ENCODE measurements at regions not wholly inside any gene's neighbourhood (a gene's known extent, or its start where the extent isn't known, plus 50 kb on each side); places are given as distances from the start of the nearest gene placed in this dataset.

- H3K4me1 ChIP-seq (ENCODE audit: control insufficient read depth, insufficient read depth, low read length): no peaks in the 10 kb centered on the region
- in situ Hi-C loops (cut with MboI) (no loop called here), intact Hi-C loops (cut with micrococcal nuclease; ENCODE audit: unreplicated experiment) (no loop called here)
- no peaks in the 10 kb centered on the region for H3K27me3 ChIP-seq (replicated peaks in 1 of 2; ENCODE audit: control insufficient read depth in 2 of 2, insufficient read depth in 2 of 2, low read length in 1 of 2)
- H3K36me3 ChIP-seq (ENCODE audit: control insufficient read depth in 2 of 2, insufficient read depth in 2 of 2, low read length in 1 of 2): no peaks in the 10 kb centered on the region
- RAD21 ChIA-PET (ENCODE audit: unreplicated experiment): no interaction called here
- no peak overlapping the region for H2AFZ ChIP-seq (ENCODE audit: control insufficient read depth, low read depth, low read length)
- WGBS (ENCODE audit: insufficient coverage, insufficient replicate concordance, low lambda C conversion rate, missing lambda C conversion rate): 92% methylated on average over 1 of the region's 1 CpG
- H3K27ac ChIP-seq (ENCODE audit: control insufficient read depth, insufficient read depth): no peak overlapping the region
- H3K9ac ChIP-seq (ENCODE audit: control insufficient read depth, insufficient read depth, low read length): no peak overlapping the region
- SMC1A ChIA-PET (ENCODE audit: uncharacterized antibody, unreplicated experiment): interaction anchor here (0.5 to 2.2 kb wide), 2 partner anchors 11 to 22 kb away, joined by 3 to 7 read pairs; no protein-coding TSS in a partner anchor
- no peaks in the 10 kb centered on the region; the same call in 2 of the 3 replicates for H3K9me3 ChIP-seq (replicated peaks; ENCODE audit: control insufficient read depth, insufficient read depth, low read length)
- H3K4me2 ChIP-seq (ENCODE audit: control insufficient read depth, insufficient read depth): no peak overlapping the region
- H3K4me3 ChIP-seq: no peak overlapping the region
- FAIRE-seq (no peak), DNase-seq (ENCODE audit: low read depth, low spot score) (no peak), ATAC-seq (no peak)
- CTCF ChIA-PET: interaction anchor here (0.7 to 1.3 kb wide), 2 partner anchors 22 to 215 kb away, joined by 3 read pairs; no protein-coding TSS in a partner anchor
- POLR2A ChIA-PET: no interaction called here
- H3K79me2 ChIP-seq (ENCODE audit: control insufficient read depth, insufficient read depth, low read length): no peaks in the 10 kb centered on the region
- BruUV-seq (replicated peaks): no TSS peak
- no peaks in the 10 kb centered on the region for H4K20me1 ChIP-seq (ENCODE audit: control insufficient read depth, insufficient read depth)
- no peak for TF ChIP-seq HDAC2 (IDR thresholded peaks at IDR 0.05)
- no peak for TF ChIP-seq CREM (IDR thresholded peaks at IDR 0.05; ENCODE audit: low read depth)
- TF ChIP-seq PBX3 (IDR thresholded peaks at IDR 0.05; ENCODE audit: insufficient replicate concordance, low read depth, low read length): no peak
- TF ChIP-seq SRF (IDR thresholded peaks at IDR 0.05; ENCODE audit: low read depth in 2 of 2, low read length in 2 of 2): no peak
- TF ChIP-seq BRCA1 (IDR thresholded peaks at IDR 0.05; ENCODE audit: low read depth, low read length): no peak
- TF ChIP-seq USF2 (IDR thresholded peaks at IDR 0.05; ENCODE audit: borderline replicate concordance, low read depth, low read length): no peak
- TF ChIP-seq SMC3 (IDR thresholded peaks at IDR 0.05; ENCODE audit: borderline replicate concordance, low read length): no peak
- no peak for TF ChIP-seq ATF2 (IDR thresholded peaks at IDR 0.05; ENCODE audit: low read length)
- no peak for TF ChIP-seq SIX5 (IDR thresholded peaks at IDR 0.05; ENCODE audit: low read depth, low read length, severe bottlenecking)
- no peak for TF ChIP-seq MEF2B (IDR thresholded peaks at IDR 0.05; ENCODE audit: partially characterized antibody, poor library complexity, severe bottlenecking)
- TF ChIP-seq IRF4 (IDR thresholded peaks at IDR 0.05; ENCODE audit: low read depth, low read length): no peak
- TF ChIP-seq ZNF687 (IDR thresholded peaks at IDR 0.05): no peak
- TF ChIP-seq POU2F2 (IDR thresholded peaks at IDR 0.05; ENCODE audit: borderline replicate concordance, low read depth, low read length): no peak
- no peak for TF ChIP-seq ATF7 (IDR thresholded peaks at IDR 0.05; ENCODE audit: low read depth)
- no peak for TF ChIP-seq CEBPB (IDR thresholded peaks at IDR 0.05; ENCODE audit: borderline replicate concordance in 1 of 2, low read depth in 2 of 2, low read length in 2 of 2)
- no peak for TF ChIP-seq RCOR1 (conservative IDR thresholded peaks at IDR 0.05; ENCODE audit: low read depth, low read length)
- no peak for TF ChIP-seq HDGF (IDR thresholded peaks at IDR 0.05)
- TF ChIP-seq FOXM1 (IDR thresholded peaks at IDR 0.05; ENCODE audit: low read depth, low read length): no peak
These were observed 82.1 kb upstream of the BANK1 start for GRCh38 chr4:101708293-101709039.
